ENCODE measurements at regions not wholly inside any gene's neighbourhood (a gene's known extent, or its start where the extent isn't known, plus 50 kb on each side); places are given as distances from the start of the nearest gene placed in this dataset.

DNA sequence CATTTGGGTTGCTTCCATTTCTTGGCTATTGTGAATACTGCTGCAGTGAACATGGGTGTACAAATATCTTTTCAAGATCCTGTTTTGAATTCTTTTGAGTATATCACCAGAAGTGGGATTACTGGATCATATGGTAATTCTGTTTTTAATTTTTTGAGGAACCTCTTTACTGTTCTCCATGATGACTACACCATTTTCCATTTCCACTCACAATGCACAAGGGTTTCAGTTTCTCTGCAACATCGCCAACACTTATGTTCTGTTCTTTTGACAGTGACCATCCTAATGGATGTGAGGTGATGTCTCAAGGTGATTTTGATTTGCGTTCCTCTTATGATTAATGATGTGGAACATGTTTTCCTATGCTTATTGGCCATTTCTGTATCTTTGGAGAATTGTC is 214.4 kb upstream of the ZFP64 start:
- Histone ChIP-seq H3K4me2 (ENCODE audit: insufficient read depth, low read length) (no peak overlapping the region), H4K20me1 (ENCODE audit: insufficient read depth, low read length) (no peaks in the 10 kb centered on the region), H3K4me1 (ENCODE audit: insufficient read depth, low read length) (no peaks in the 10 kb centered on the region), H2AFZ (ENCODE audit: low read depth, low read length) (no peak overlapping the region), H3K27ac (ENCODE audit: low read length) (no peak overlapping the region), H3K9me3 (ENCODE audit: insufficient read depth, low read length, severe bottlenecking) (no peaks in the 10 kb centered on the region), H3K4me3 (ENCODE audit: low read depth in 1 of 2, low read length in 2 of 2) (no peak overlapping the region), H3K36me3 (ENCODE audit: insufficient read depth, low read length) (no peaks in the 10 kb centered on the region), H3K79me2 (ENCODE audit: insufficient read depth, low read length) (no peaks in the 10 kb centered on the region), H3K27me3 (ENCODE audit: insufficient read depth, low read length, poor library complexity) (no peaks in the 10 kb centered on the region), H3K9ac (ENCODE audit: low read depth, low read length) (no peak overlapping the region)
- TF ChIP-seq, protein P1, sequence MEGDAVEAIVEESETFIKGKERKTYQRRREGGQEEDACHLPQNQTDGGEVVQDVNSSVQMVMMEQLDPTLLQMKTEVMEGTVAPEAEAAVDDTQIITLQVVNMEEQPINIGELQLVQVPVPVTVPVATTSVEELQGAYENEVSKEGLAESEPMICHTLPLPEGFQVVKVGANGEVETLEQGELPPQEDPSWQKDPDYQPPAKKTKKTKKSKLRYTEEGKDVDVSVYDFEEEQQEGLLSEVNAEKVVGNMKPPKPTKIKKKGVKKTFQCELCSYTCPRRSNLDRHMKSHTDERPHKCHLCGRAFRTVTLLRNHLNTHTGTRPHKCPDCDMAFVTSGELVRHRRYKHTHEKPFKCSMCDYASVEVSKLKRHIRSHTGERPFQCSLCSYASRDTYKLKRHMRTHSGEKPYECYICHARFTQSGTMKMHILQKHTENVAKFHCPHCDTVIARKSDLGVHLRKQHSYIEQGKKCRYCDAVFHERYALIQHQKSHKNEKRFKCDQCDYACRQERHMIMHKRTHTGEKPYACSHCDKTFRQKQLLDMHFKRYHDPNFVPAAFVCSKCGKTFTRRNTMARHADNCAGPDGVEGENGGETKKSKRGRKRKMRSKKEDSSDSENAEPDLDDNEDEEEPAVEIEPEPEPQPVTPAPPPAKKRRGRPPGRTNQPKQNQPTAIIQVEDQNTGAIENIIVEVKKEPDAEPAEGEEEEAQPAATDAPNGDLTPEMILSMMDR (IDR thresholded peaks at IDR 0.05; ENCODE audit: borderline replicate concordance, extremely low read depth, low read length, poor library complexity, severe bottlenecking) = no peak
- TF ChIP-seq EZH2 (IDR thresholded peaks at IDR 0.05; ENCODE audit: borderline replicate concordance, low read depth, low read length, severe bottlenecking) = no peak
- ATAC-seq (ENCODE audit: insufficient read depth, low read depth) (no peak), DNase-seq (no peak)

DNA sequence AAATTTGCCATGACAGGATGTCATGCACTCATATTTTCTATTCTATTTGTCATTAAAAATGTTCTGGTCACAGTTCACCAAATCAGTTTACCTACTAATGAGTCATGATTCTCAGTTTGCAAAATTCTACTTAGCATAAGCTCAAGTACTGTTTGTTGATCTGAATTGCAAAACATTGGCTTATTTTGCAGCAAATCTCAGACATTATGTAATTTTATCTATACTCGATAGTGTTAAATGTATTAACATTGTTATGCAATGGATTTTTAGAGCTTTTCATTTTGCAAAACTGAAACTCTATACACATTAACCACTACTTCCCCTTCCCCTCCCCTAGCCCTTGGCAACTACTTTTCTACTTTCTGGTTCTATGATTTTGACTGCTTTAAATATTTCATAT is 213.8 kb upstream of the ZFP64 start:
- H2AFZ ChIP-seq (ENCODE audit: low read depth, low read length) = no peak overlapping the region
- H3K4me3 ChIP-seq (ENCODE audit: low read depth in 1 of 2, low read length in 2 of 2) = no peak overlapping the region
- TF ChIP-seq, protein P1 (IDR thresholded peaks at IDR 0.05; ENCODE audit: borderline replicate concordance, extremely low read depth, low read length, poor library complexity, severe bottlenecking) = no peak
- no peak for TF ChIP-seq EZH2 (IDR thresholded peaks at IDR 0.05; ENCODE audit: borderline replicate concordance, low read depth, low read length, severe bottlenecking)
- no peaks in the 10 kb centered on the region for H4K20me1 ChIP-seq (ENCODE audit: insufficient read depth, low read length)
- H3K27me3 ChIP-seq (ENCODE audit: insufficient read depth, low read length, poor library complexity) = peaks cover 1% of the 10 kb centered on the region
- H3K9ac ChIP-seq (ENCODE audit: low read depth, low read length) = no peak overlapping the region
- no peaks in the 10 kb centered on the region for H3K79me2 ChIP-seq (ENCODE audit: insufficient read depth, low read length)
- H3K9me3 ChIP-seq (ENCODE audit: insufficient read depth, low read length, severe bottlenecking) = no peaks in the 10 kb centered on the region
- DNase-seq (no peak), ATAC-seq (ENCODE audit: insufficient read depth, low read depth) (no peak)
- H3K27ac ChIP-seq (ENCODE audit: low read length) = no peak overlapping the region
- H3K36me3 ChIP-seq (ENCODE audit: insufficient read depth, low read length) = no peaks in the 10 kb centered on the region
- H3K4me2 ChIP-seq (ENCODE audit: insufficient read depth, low read length) = no peak overlapping the region
- no peaks in the 10 kb centered on the region for H3K4me1 ChIP-seq (ENCODE audit: insufficient read depth, low read length)

GRCh38 chr20:52404671-52405070 is 213.1 kb upstream of the ZFP64 start:
- no peak overlapping the region for H3K4me2 ChIP-seq (ENCODE audit: insufficient read depth, low read length)
- no peaks in the 10 kb centered on the region for H3K4me1 ChIP-seq (ENCODE audit: insufficient read depth, low read length)
- H4K20me1 ChIP-seq (ENCODE audit: insufficient read depth, low read length) = no peaks in the 10 kb centered on the region
- H3K4me3 ChIP-seq (ENCODE audit: low read depth in 1 of 2, low read length in 2 of 2) = no peak overlapping the region
- no peak overlapping the region for H2AFZ ChIP-seq (ENCODE audit: low read depth, low read length)
- no peak overlapping the region for H3K27ac ChIP-seq (ENCODE audit: low read length)
- no peak overlapping the region for H3K9ac ChIP-seq (ENCODE audit: low read depth, low read length)
- DNase-seq (no peak), ATAC-seq (ENCODE audit: insufficient read depth, low read depth) (no peak)
- no peaks in the 10 kb centered on the region for H3K79me2 ChIP-seq (ENCODE audit: insufficient read depth, low read length)
- H3K9me3 ChIP-seq (ENCODE audit: insufficient read depth, low read length, severe bottlenecking) = no peaks in the 10 kb centered on the region
- no peaks in the 10 kb centered on the region for H3K36me3 ChIP-seq (ENCODE audit: insufficient read depth, low read length)
- TF ChIP-seq, protein P1 (IDR thresholded peaks at IDR 0.05; ENCODE audit: borderline replicate concordance, extremely low read depth, low read length, poor library complexity, severe bottlenecking) = no peak
- TF ChIP-seq EZH2 (IDR thresholded peaks at IDR 0.05; ENCODE audit: borderline replicate concordance, low read depth, low read length, severe bottlenecking) = no peak
- H3K27me3 ChIP-seq (ENCODE audit: insufficient read depth, low read length, poor library complexity) = peaks cover 6% of the 10 kb centered on the region

- H3K79me2 ChIP-seq (ENCODE audit: insufficient read depth, low read length) = no peaks in the 10 kb centered on the region
- no peak overlapping the region for H3K9ac ChIP-seq (ENCODE audit: low read depth, low read length)
- TF ChIP-seq, protein P1 (IDR thresholded peaks at IDR 0.05; ENCODE audit: borderline replicate concordance, extremely low read depth, low read length, poor library complexity, severe bottlenecking) = no peak
- TF ChIP-seq EZH2 (IDR thresholded peaks at IDR 0.05; ENCODE audit: borderline replicate concordance, low read depth, low read length, severe bottlenecking) = no peak
- H3K27me3 ChIP-seq (ENCODE audit: insufficient read depth, low read length, poor library complexity) = peaks cover 6% of the 10 kb centered on the region
- H2AFZ ChIP-seq (ENCODE audit: low read depth, low read length) = no peak overlapping the region
- no peak overlapping the region for H3K27ac ChIP-seq (ENCODE audit: low read length)
- no peaks in the 10 kb centered on the region for H3K4me1 ChIP-seq (ENCODE audit: insufficient read depth, low read length)
- no peaks in the 10 kb centered on the region for H3K36me3 ChIP-seq (ENCODE audit: insufficient read depth, low read length)
- no peak overlapping the region for H3K4me2 ChIP-seq (ENCODE audit: insufficient read depth, low read length)
- no peaks in the 10 kb centered on the region for H4K20me1 ChIP-seq (ENCODE audit: insufficient read depth, low read length)
- DNase-seq (no peak), ATAC-seq (ENCODE audit: insufficient read depth, low read depth) (no peak)
- no peak overlapping the region for H3K4me3 ChIP-seq (ENCODE audit: low read depth in 1 of 2, low read length in 2 of 2)
- H3K9me3 ChIP-seq (ENCODE audit: insufficient read depth, low read length, severe bottlenecking) = no peaks in the 10 kb centered on the region
These were observed 211.4 kb upstream of the ZFP64 start for GRCh38 chr20:52402950-52403349.
